Osteocyte (in vitro differentiated cells): ENCODE measurements at regions not wholly inside any gene's neighbourhood (a gene's known extent, or its start where the extent isn't known, plus 50 kb on each side); places are given as distances from the start of the nearest gene placed in this dataset.

Experiments used
- DNase-seq: peaks from one replicate; pipeline ENCODE4 v3.0.0; 2021; ENCODE audit warnings: mixed read lengths; ENCODE audit not compliant: unreplicated experiment; ENCODE audit errors: extremely low spot score
- H3K27ac Mint-ChIP-seq: one replicate; pipeline ENCODE4 v1.8.0; 2021; ENCODE audit warnings: mild to moderate bottlenecking, mixed read lengths; ENCODE audit not compliant: unreplicated experiment
- H3K27me3 Mint-ChIP-seq: one replicate; pipeline ENCODE4 v1.8.0; 2021; ENCODE audit warnings: mixed read lengths; ENCODE audit not compliant: unreplicated experiment
- H3K36me3 Mint-ChIP-seq: one replicate; pipeline ENCODE4 v1.8.0; 2021; ENCODE audit warnings: mixed read lengths; ENCODE audit not compliant: unreplicated experiment
- H3K4me1 Mint-ChIP-seq: one replicate; pipeline ENCODE4 v1.8.0; 2021; ENCODE audit warnings: mixed read lengths; ENCODE audit not compliant: unreplicated experiment
- H3K4me3 Mint-ChIP-seq: one replicate; pipeline ENCODE4 v1.8.0; 2021; ENCODE audit warnings: mild to moderate bottlenecking, moderate library complexity, mixed read lengths; ENCODE audit not compliant: unreplicated experiment
- H3K9me3 Mint-ChIP-seq: one replicate; pipeline ENCODE4 v1.8.0; 2021; ENCODE audit warnings: mixed read lengths; ENCODE audit not compliant: unreplicated experiment
- CTCF ChIP-seq: fragments of 200-600 bp; sonication (generic); IDR thresholded peaks from 2 replicates; pipeline ENCODE4 v1.5.0; 2021; ENCODE audit warnings: antibody characterized with exemption, mild to moderate bottlenecking, moderate library complexity

- Mint-ChIP-seq H3K9me3 (no peaks in the 10 kb centered on the region), H3K27ac (no peak overlapping the region), H3K36me3 (no peaks in the 10 kb centered on the region), H3K4me3 (no peak overlapping the region), H3K27me3 (peaks cover 27% of the 10 kb centered on the region), H3K4me1 (peaks cover 4% of the 10 kb centered on the region)
- TF ChIP-seq CTCF, result no peak
- DNase-seq, result no peak
Measured at GRCh38 chr1:204809488-204809887, 61.2 kb upstream of the NFASC start.

GRCh38 chr1:204812842-204813241 is 57.8 kb upstream of the NFASC start:
- Mint-ChIP-seq H3K27ac (no peak overlapping the region), H3K27me3 (peaks cover 18% of the 10 kb centered on the region), H3K4me1 (no peaks in the 10 kb centered on the region), H3K9me3 (no peaks in the 10 kb centered on the region), H3K36me3 (no peaks in the 10 kb centered on the region), H3K4me3 (no peak overlapping the region)
- no peak for TF ChIP-seq CTCF
- DNase-seq, result no peak

DNA sequence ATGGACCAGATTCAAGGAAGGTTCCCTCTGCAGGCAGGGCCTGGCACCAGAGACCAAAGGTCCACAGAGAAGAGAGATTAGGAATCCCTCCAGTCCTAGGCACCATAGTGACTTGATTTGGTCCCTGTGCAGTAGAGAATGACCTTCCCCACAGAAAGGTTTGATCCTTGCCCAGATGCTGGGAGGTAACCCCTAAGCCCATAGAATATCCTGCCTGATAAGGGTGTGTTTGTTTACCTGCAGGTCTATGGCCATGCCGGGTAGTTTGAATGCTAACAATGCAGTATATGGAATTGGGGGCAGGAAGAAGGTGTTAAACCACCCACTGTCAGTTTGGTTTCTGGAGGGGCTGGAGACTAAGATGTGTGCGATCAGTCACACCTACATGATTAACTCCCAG is 57.1 kb upstream of the NFASC start:
- no peak for TF ChIP-seq CTCF
- no peak for DNase-seq
- Mint-ChIP-seq H3K36me3 (no peaks in the 10 kb centered on the region), H3K4me1 (no peaks in the 10 kb centered on the region), H3K27ac (no peak overlapping the region), H3K9me3 (no peaks in the 10 kb centered on the region), H3K27me3 (peaks cover 18% of the 10 kb centered on the region), H3K4me3 (no peak overlapping the region)

- Mint-ChIP-seq H3K4me3 (no peak overlapping the region), H3K27ac (no peak overlapping the region), H3K4me1 (no peaks in the 10 kb centered on the region), H3K36me3 (no peaks in the 10 kb centered on the region), H3K27me3 (peaks cover 18% of the 10 kb centered on the region), H3K9me3 (no peaks in the 10 kb centered on the region)
- TF ChIP-seq CTCF, result no peak
- DNase-seq, result no peak
Measured at GRCh38 chr1:204814166-204814884, 56.3 kb upstream of the NFASC start.

- TF ChIP-seq CTCF, result no peak
- Mint-ChIP-seq H3K4me3 (no peak overlapping the region), H3K36me3 (no peaks in the 10 kb centered on the region), H3K9me3 (no peaks in the 10 kb centered on the region), H3K27me3 (peaks cover 18% of the 10 kb centered on the region), H3K27ac (no peak overlapping the region), H3K4me1 (no peaks in the 10 kb centered on the region)
- no peak for DNase-seq
Measured at GRCh38 chr1:204817341-204817740, 53.3 kb upstream of the NFASC start.
